ENCODE measurements at regions not wholly inside any gene's neighbourhood (a gene's known extent, or its start where the extent isn't known, plus 50 kb on each side); places are given as distances from the start of the nearest gene placed in this dataset.

GRCh38 chr2:22832196-22832595 lies 552.8 kb upstream of the KLHL29 start:
- H3K4ac ChIP-seq (ENCODE audit: low read depth, low read length): no peak overlapping the region
- H4K8ac ChIP-seq (ENCODE audit: low read depth, low read length): no peak overlapping the region
- H3K79me1 ChIP-seq (ENCODE audit: low read length): no peaks in the 10 kb centered on the region
- no peak for DNase-seq
- no peak overlapping the region for H3K4me2 ChIP-seq (ENCODE audit: low read length)
- H2BK15ac ChIP-seq (replicated peaks; ENCODE audit: low read depth): no peak overlapping the region
- no peak overlapping the region for H3K27ac ChIP-seq (ENCODE audit: low read depth, low read length)
- H4K5ac ChIP-seq (ENCODE audit: low read length): no peak overlapping the region
- no peak overlapping the region for H3K18ac ChIP-seq (ENCODE audit: low read length)
- no peak overlapping the region for H3K4me3 ChIP-seq (ENCODE audit: low read length)
- H2BK5ac ChIP-seq (ENCODE audit: low read length): no peak overlapping the region
- no peaks in the 10 kb centered on the region for H3K36me3 ChIP-seq (ENCODE audit: control insufficient read depth, insufficient read depth, low read length)
- H3K27me3 ChIP-seq (ENCODE audit: insufficient read depth, low read length, poor library complexity): no peaks in the 10 kb centered on the region
- no peak overlapping the region for H2AK5ac ChIP-seq (ENCODE audit: low read length)
- H3K79me2 ChIP-seq (ENCODE audit: control insufficient read depth, insufficient read depth, low read length): no peaks in the 10 kb centered on the region
- no peak overlapping the region for H3K56ac ChIP-seq (ENCODE audit: low read length)
- no peak overlapping the region for H3K9ac ChIP-seq (ENCODE audit: low read length)
- H2BK120ac ChIP-seq (ENCODE audit: low read depth, low read length): no peak overlapping the region
- peaks cover 4% of the 10 kb centered on the region for H3K4me1 ChIP-seq (ENCODE audit: control insufficient read depth, low read depth, low read length)
- WGBS (ENCODE audit: extremely low coverage, insufficient coverage, low lambda C conversion rate): no CpG with 5 or more reads among the region's 2 CpGs
- no peak overlapping the region for H3K23ac ChIP-seq (ENCODE audit: low read length)

GRCh38 chr2:22838461-22838860 lies 546.5 kb upstream of the KLHL29 start:
- Histone ChIP-seq H3K23ac (ENCODE audit: low read length) (no peak overlapping the region), H3K27me3 (ENCODE audit: insufficient read depth, low read length, poor library complexity) (no peaks in the 10 kb centered on the region), H4K5ac (ENCODE audit: low read length) (no peak overlapping the region), H2AK5ac (ENCODE audit: low read length) (no peak overlapping the region), H4K8ac (ENCODE audit: low read depth, low read length) (no peak overlapping the region), H3K18ac (ENCODE audit: low read length) (no peak overlapping the region), H3K4me1 (ENCODE audit: control insufficient read depth, low read depth, low read length) (no peaks in the 10 kb centered on the region), H3K79me1 (ENCODE audit: low read length) (no peaks in the 10 kb centered on the region), H2BK15ac (replicated peaks; ENCODE audit: low read depth) (no peak overlapping the region), H3K36me3 (ENCODE audit: control insufficient read depth, insufficient read depth, low read length) (no peaks in the 10 kb centered on the region), H3K9ac (ENCODE audit: low read length) (no peak overlapping the region), H3K79me2 (ENCODE audit: control insufficient read depth, insufficient read depth, low read length) (no peaks in the 10 kb centered on the region), H3K56ac (ENCODE audit: low read length) (no peak overlapping the region), H2BK120ac (ENCODE audit: low read depth, low read length) (no peak overlapping the region), H2BK5ac (ENCODE audit: low read length) (no peak overlapping the region), H3K27ac (ENCODE audit: low read depth, low read length) (no peak overlapping the region), H3K4me2 (ENCODE audit: low read length) (no peak overlapping the region), H3K4me3 (ENCODE audit: low read length) (no peak overlapping the region), H3K4ac (ENCODE audit: low read depth, low read length) (no peak overlapping the region)
- DNase-seq: no peak

GRCh38 chr2:22842205-22842869 lies 542.6 kb upstream of the KLHL29 start:
- Histone ChIP-seq H3K56ac (ENCODE audit: low read length) (no peak overlapping the region), H3K36me3 (ENCODE audit: control insufficient read depth, insufficient read depth, low read length) (no peaks in the 10 kb centered on the region), H3K4me3 (ENCODE audit: low read length) (no peak overlapping the region), H3K27me3 (ENCODE audit: insufficient read depth, low read length, poor library complexity) (no peaks in the 10 kb centered on the region), H3K4me1 (ENCODE audit: control insufficient read depth, low read depth, low read length) (no peaks in the 10 kb centered on the region), H2BK5ac (ENCODE audit: low read length) (no peak overlapping the region), H2AK5ac (ENCODE audit: low read length) (no peak overlapping the region), H3K4ac (ENCODE audit: low read depth, low read length) (no peak overlapping the region), H3K23ac (ENCODE audit: low read length) (no peak overlapping the region), H2BK120ac (ENCODE audit: low read depth, low read length) (no peak overlapping the region), H3K27ac (ENCODE audit: low read depth, low read length) (no peak overlapping the region), H3K79me2 (ENCODE audit: control insufficient read depth, insufficient read depth, low read length) (no peaks in the 10 kb centered on the region), H3K18ac (ENCODE audit: low read length) (no peak overlapping the region), H3K79me1 (ENCODE audit: low read length) (no peaks in the 10 kb centered on the region), H4K8ac (ENCODE audit: low read depth, low read length) (no peak overlapping the region), H3K4me2 (ENCODE audit: low read length) (no peak overlapping the region), H2BK15ac (replicated peaks; ENCODE audit: low read depth) (no peak overlapping the region), H3K9ac (ENCODE audit: low read length) (no peak overlapping the region), H4K5ac (ENCODE audit: low read length) (no peak overlapping the region)
- no CpG with 5 or more reads among the region's 5 CpGs for WGBS (ENCODE audit: extremely low coverage, insufficient coverage, low lambda C conversion rate)
- DNase-seq: no peak

GRCh38 chr2:22843919-22844537 lies 541.0 kb upstream of the KLHL29 start:
- Histone ChIP-seq H2BK15ac (replicated peaks; ENCODE audit: low read depth) (no peak overlapping the region), H4K5ac (ENCODE audit: low read length) (no peak overlapping the region), H3K9ac (ENCODE audit: low read length) (no peak overlapping the region), H3K36me3 (ENCODE audit: control insufficient read depth, insufficient read depth, low read length) (no peaks in the 10 kb centered on the region), H3K4me3 (ENCODE audit: low read length) (no peak overlapping the region), H3K18ac (ENCODE audit: low read length) (no peak overlapping the region), H3K27me3 (ENCODE audit: insufficient read depth, low read length, poor library complexity) (no peaks in the 10 kb centered on the region), H3K4me1 (ENCODE audit: control insufficient read depth, low read depth, low read length) (no peaks in the 10 kb centered on the region), H3K79me2 (ENCODE audit: control insufficient read depth, insufficient read depth, low read length) (no peaks in the 10 kb centered on the region), H2AK5ac (ENCODE audit: low read length) (no peak overlapping the region), H2BK5ac (ENCODE audit: low read length) (no peak overlapping the region), H4K8ac (ENCODE audit: low read depth, low read length) (no peak overlapping the region), H3K56ac (ENCODE audit: low read length) (no peak overlapping the region), H3K4ac (ENCODE audit: low read depth, low read length) (no peak overlapping the region), H3K4me2 (ENCODE audit: low read length) (no peak overlapping the region), H3K23ac (ENCODE audit: low read length) (no peak overlapping the region), H2BK120ac (ENCODE audit: low read depth, low read length) (no peak overlapping the region), H3K79me1 (ENCODE audit: low read length) (no peaks in the 10 kb centered on the region), H3K27ac (ENCODE audit: low read depth, low read length) (no peak overlapping the region)
- no peak for DNase-seq
- no CpG with 5 or more reads among the region's 1 CpG for WGBS (ENCODE audit: extremely low coverage, insufficient coverage, low lambda C conversion rate)

- no peaks in the 10 kb centered on the region for H3K4me1 ChIP-seq (ENCODE audit: control insufficient read depth, low read depth, low read length)
- H4K8ac ChIP-seq (ENCODE audit: low read depth, low read length): no peak overlapping the region
- no peaks in the 10 kb centered on the region for H3K27me3 ChIP-seq (ENCODE audit: insufficient read depth, low read length, poor library complexity)
- H4K5ac ChIP-seq (ENCODE audit: low read length): no peak overlapping the region
- no peak for DNase-seq
- no peak overlapping the region for H2BK5ac ChIP-seq (ENCODE audit: low read length)
- no peak overlapping the region for H3K23ac ChIP-seq (ENCODE audit: low read length)
- no CpG with 5 or more reads among the region's 7 CpGs for WGBS (ENCODE audit: extremely low coverage, insufficient coverage, low lambda C conversion rate)
- no peak overlapping the region for H3K4me2 ChIP-seq (ENCODE audit: low read length)
- no peak overlapping the region for H3K4me3 ChIP-seq (ENCODE audit: low read length)
- no peak overlapping the region for H3K27ac ChIP-seq (ENCODE audit: low read depth, low read length)
- no peak overlapping the region for H3K4ac ChIP-seq (ENCODE audit: low read depth, low read length)
- no peaks in the 10 kb centered on the region for H3K36me3 ChIP-seq (ENCODE audit: control insufficient read depth, insufficient read depth, low read length)
- H2AK5ac ChIP-seq (ENCODE audit: low read length): no peak overlapping the region
- H2BK120ac ChIP-seq (ENCODE audit: low read depth, low read length): no peak overlapping the region
- H2BK15ac ChIP-seq (replicated peaks; ENCODE audit: low read depth): no peak overlapping the region
- H3K18ac ChIP-seq (ENCODE audit: low read length): no peak overlapping the region
- H3K56ac ChIP-seq (ENCODE audit: low read length): no peak overlapping the region
- H3K79me2 ChIP-seq (ENCODE audit: control insufficient read depth, insufficient read depth, low read length): no peaks in the 10 kb centered on the region
- H3K79me1 ChIP-seq (ENCODE audit: low read length): no peaks in the 10 kb centered on the region
- H3K9ac ChIP-seq (ENCODE audit: low read length): no peak overlapping the region
Measured at GRCh38 chr2:22850310-22850709, 534.7 kb upstream of the KLHL29 start.

- Histone ChIP-seq H3K4me2 (ENCODE audit: low read length) (no peak overlapping the region), H2BK15ac (replicated peaks; ENCODE audit: low read depth) (no peak overlapping the region), H3K79me1 (ENCODE audit: low read length) (no peaks in the 10 kb centered on the region), H2BK120ac (ENCODE audit: low read depth, low read length) (no peak overlapping the region), H3K27ac (ENCODE audit: low read depth, low read length) (no peak overlapping the region), H3K4me1 (ENCODE audit: control insufficient read depth, low read depth, low read length) (no peaks in the 10 kb centered on the region), H3K27me3 (ENCODE audit: insufficient read depth, low read length, poor library complexity) (no peaks in the 10 kb centered on the region), H2BK5ac (ENCODE audit: low read length) (no peak overlapping the region), H3K4ac (ENCODE audit: low read depth, low read length) (no peak overlapping the region), H4K5ac (ENCODE audit: low read length) (no peak overlapping the region), H3K56ac (ENCODE audit: low read length) (no peak overlapping the region), H3K36me3 (ENCODE audit: control insufficient read depth, insufficient read depth, low read length) (no peaks in the 10 kb centered on the region), H2AK5ac (ENCODE audit: low read length) (no peak overlapping the region), H3K23ac (ENCODE audit: low read length) (no peak overlapping the region), H3K18ac (ENCODE audit: low read length) (no peak overlapping the region), H3K9ac (ENCODE audit: low read length) (no peak overlapping the region), H3K79me2 (ENCODE audit: control insufficient read depth, insufficient read depth, low read length) (no peaks in the 10 kb centered on the region), H3K4me3 (ENCODE audit: low read length) (no peak overlapping the region), H4K8ac (ENCODE audit: low read depth, low read length) (no peak overlapping the region)
- no peak for DNase-seq
- WGBS (ENCODE audit: extremely low coverage, insufficient coverage, low lambda C conversion rate): no CpG with 5 or more reads among the region's 3 CpGs
Measured at GRCh38 chr2:22854588-22854987, 530.4 kb upstream of the KLHL29 start.
